ENCODE measurements at regions not wholly inside any gene's neighbourhood (a gene's known extent, or its start where the extent isn't known, plus 50 kb on each side); places are given as distances from the start of the nearest gene placed in this dataset.

DNA sequence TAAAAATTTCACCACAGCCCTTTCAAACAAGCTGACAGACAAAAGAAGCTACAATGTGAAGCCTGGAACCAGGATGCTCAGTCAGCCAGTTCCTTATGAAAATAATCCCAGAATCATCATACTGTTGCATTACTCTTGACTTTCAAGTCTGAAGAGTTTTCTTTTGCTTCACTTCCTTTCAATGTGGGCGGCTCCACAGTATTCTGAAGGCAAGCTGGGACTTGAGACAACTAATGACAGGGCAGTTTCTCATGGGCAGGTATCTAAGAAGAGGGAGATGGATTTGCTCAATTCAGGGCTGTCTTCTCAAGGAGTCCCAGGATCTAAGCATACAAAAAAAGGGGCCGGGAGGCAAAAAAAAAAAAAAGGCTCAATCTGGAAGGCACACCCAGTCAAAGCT lies 173.4 kb downstream of the PAPSS1 start:
- TF ChIP-seq, protein P1, sequence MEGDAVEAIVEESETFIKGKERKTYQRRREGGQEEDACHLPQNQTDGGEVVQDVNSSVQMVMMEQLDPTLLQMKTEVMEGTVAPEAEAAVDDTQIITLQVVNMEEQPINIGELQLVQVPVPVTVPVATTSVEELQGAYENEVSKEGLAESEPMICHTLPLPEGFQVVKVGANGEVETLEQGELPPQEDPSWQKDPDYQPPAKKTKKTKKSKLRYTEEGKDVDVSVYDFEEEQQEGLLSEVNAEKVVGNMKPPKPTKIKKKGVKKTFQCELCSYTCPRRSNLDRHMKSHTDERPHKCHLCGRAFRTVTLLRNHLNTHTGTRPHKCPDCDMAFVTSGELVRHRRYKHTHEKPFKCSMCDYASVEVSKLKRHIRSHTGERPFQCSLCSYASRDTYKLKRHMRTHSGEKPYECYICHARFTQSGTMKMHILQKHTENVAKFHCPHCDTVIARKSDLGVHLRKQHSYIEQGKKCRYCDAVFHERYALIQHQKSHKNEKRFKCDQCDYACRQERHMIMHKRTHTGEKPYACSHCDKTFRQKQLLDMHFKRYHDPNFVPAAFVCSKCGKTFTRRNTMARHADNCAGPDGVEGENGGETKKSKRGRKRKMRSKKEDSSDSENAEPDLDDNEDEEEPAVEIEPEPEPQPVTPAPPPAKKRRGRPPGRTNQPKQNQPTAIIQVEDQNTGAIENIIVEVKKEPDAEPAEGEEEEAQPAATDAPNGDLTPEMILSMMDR (IDR thresholded peaks at IDR 0.05), result no peak
- ATAC-seq (no peak), DNase-seq (no peak)
- Histone ChIP-seq H3K4me3 (no peak overlapping the region), H3K27ac (no peak overlapping the region), H3K9me3 (no peaks in the 10 kb centered on the region), H3K27me3 (ENCODE audit: low read depth) (no peaks in the 10 kb centered on the region), H3K4me1 (no peaks in the 10 kb centered on the region), H3K36me3 (no peaks in the 10 kb centered on the region)
- intact Hi-C loops (cut with DNase I), result no loop called here

DNA sequence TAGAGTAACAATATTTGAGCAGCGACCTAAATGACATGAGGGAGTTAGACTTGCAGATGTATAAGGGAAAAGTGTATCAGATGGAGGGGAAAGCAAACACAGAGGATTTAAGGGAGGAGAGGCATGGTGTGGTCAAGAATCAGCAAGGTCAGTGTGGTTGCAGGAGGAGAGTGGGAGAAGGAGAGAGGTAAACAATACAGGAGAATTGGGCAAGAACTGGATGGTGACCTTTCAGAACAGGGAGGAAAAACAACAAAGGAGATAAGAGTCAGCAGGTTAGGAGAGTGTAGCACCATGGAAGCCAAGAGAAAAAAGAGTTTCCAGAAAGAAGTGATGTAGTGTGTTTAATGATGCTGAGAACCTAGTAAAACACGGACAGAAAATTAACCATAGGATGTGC lies 178.5 kb downstream of the PAPSS1 start:
- H3K4me1 ChIP-seq, result no peaks in the 10 kb centered on the region
- H3K27me3 ChIP-seq (ENCODE audit: low read depth), result no peaks in the 10 kb centered on the region
- H3K9me3 ChIP-seq, result no peaks in the 10 kb centered on the region
- ATAC-seq, result no peak
- intact Hi-C loops (cut with DNase I), result no loop called here
- no peak for DNase-seq
- no peaks in the 10 kb centered on the region for H3K36me3 ChIP-seq
- TF ChIP-seq, protein P1 (IDR thresholded peaks at IDR 0.05), result no peak
- no peak overlapping the region for H3K4me3 ChIP-seq
- H3K27ac ChIP-seq, result no peak overlapping the region

DNA sequence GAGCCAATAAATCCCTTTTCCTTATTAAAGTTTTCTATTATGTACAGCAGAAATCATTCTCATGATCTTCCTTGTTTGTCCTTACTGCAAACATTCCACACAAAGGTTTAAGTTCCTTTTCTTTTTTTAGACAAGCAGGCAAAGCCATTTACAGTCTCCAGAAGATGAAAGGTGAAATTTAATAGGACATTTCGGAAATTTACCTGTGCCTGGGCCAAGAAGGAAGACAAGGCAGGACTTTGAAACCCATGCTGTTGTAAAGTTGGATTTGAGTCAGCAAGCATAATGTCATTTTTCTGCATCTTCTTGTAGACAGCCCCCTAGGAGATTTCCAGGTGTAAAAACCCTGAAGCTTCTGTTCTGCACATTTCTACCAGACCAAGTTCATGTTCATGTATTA lies 188.1 kb downstream of the PAPSS1 start:
- H3K36me3 ChIP-seq, result no peaks in the 10 kb centered on the region
- no peaks in the 10 kb centered on the region for H3K9me3 ChIP-seq
- H3K27ac ChIP-seq, result no peak overlapping the region
- no peaks in the 10 kb centered on the region for H3K27me3 ChIP-seq (ENCODE audit: low read depth)
- no peak for ATAC-seq
- TF ChIP-seq, protein P1 (IDR thresholded peaks at IDR 0.05), result no peak
- intact Hi-C loops (cut with DNase I), result no loop called here
- H3K4me3 ChIP-seq, result no peak overlapping the region
- DNase-seq, result no peak
- no peaks in the 10 kb centered on the region for H3K4me1 ChIP-seq

DNA sequence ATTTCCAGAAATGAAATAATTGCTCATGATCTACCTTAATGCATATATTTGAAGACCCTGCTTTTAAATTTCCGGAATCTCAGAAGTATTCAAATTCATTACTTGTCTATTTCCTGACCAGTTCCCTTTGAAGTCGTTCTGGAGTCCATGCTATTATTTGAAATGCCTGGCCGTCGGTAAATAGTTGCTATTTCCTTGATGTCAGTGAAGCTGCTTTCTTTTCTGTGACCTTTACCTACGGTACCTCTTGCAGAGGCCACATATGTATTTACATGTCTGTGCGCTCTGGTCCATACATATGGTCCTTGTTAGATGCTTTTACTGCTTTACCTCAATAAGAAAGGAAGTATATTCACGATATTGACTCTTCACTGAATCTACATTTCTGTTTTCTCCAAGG lies 199.7 kb downstream of the PAPSS1 start:
- no peak overlapping the region for H3K27ac ChIP-seq
- peaks cover 3% of the 10 kb centered on the region for H3K9me3 ChIP-seq
- no peaks in the 10 kb centered on the region for H3K4me1 ChIP-seq
- no peak for ATAC-seq
- DNase-seq, result no peak
- H3K36me3 ChIP-seq, result no peaks in the 10 kb centered on the region
- H3K27me3 ChIP-seq (ENCODE audit: low read depth), result no peaks in the 10 kb centered on the region
- TF ChIP-seq, protein P1 (IDR thresholded peaks at IDR 0.05), result no peak
- H3K4me3 ChIP-seq, result no peak overlapping the region
- intact Hi-C loops (cut with DNase I), result no loop called here

DNA sequence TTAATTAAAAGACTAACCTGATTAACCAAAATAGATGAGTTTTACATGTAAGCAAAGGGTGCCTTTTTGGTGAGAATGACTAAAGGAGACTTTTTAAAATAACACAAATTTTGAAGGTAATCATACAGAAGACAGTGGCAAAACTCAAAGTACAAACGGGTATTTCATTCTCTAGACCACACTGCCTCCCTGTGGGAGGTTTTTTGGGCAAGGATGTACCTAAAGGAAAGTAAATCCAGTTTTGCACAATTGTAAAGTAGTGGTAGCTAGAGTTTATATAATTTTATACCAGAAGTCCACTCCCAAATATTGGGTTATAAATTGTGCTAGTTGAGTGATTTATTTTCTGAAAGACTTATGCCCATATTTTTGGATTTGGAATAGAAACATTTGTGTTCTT lies 201.0 kb downstream of the PAPSS1 start:
- intact Hi-C loops (cut with DNase I), result no loop called here
- no peaks in the 10 kb centered on the region for H3K27me3 ChIP-seq (ENCODE audit: low read depth)
- peaks cover 4% of the 10 kb centered on the region for H3K9me3 ChIP-seq
- H3K4me3 ChIP-seq, result no peak overlapping the region
- ATAC-seq (no peak), DNase-seq (no peak)
- no peaks in the 10 kb centered on the region for H3K36me3 ChIP-seq
- no peaks in the 10 kb centered on the region for H3K4me1 ChIP-seq
- no peak overlapping the region for H3K27ac ChIP-seq
- TF ChIP-seq, protein P1 (IDR thresholded peaks at IDR 0.05), result peak; percentile 41

DNA sequence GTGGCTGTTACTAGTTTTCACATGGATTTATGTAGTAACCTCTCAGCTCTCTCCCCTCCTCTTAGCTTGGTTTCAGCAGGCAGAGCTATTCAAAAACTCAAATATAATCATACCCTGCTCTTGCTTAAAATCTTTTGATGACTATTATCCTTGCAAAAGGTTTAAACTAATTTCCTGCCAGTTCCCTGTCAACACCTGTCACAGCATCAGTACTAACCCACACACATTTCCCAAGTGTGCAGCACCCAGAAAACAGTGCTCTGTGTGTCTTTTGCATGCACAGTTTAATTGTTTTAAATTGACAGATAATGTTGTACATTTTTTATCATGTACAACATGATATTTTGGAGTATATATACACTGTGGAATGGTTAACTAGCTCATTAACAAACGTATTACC lies 202.0 kb downstream of the PAPSS1 start:
- no peak for DNase-seq
- intact Hi-C loops (cut with DNase I), result no loop called here
- no peaks in the 10 kb centered on the region for H3K4me1 ChIP-seq
- no peak overlapping the region for H3K27ac ChIP-seq
- no peak for ATAC-seq
- H3K9me3 ChIP-seq, result peaks cover 4% of the 10 kb centered on the region
- H3K36me3 ChIP-seq, result no peaks in the 10 kb centered on the region
- H3K27me3 ChIP-seq (ENCODE audit: low read depth), result no peaks in the 10 kb centered on the region
- TF ChIP-seq, protein P1 (IDR thresholded peaks at IDR 0.05), result no peak
- H3K4me3 ChIP-seq, result no peak overlapping the region

Data from lower lobe of right lung (tissue), 2 donors.